ENCODE measurements at regions not wholly inside any gene's neighbourhood (a gene's known extent, or its start where the extent isn't known, plus 50 kb on each side); places are given as distances from the start of the nearest gene placed in this dataset.
"Not testable (repeated sequence)": the region's sequence is repeated elsewhere in the genome, so short reads cannot be mapped to it uniquely, and the experiment has no call there.

- H3K4me1 ChIP-seq (replicated peaks in 1 of 4; ENCODE audit: control insufficient read depth in 3 of 4, insufficient read depth in 4 of 4, low read length in 3 of 4); H3K4ac ChIP-seq (replicated peaks; ENCODE audit: insufficient read length, low read depth, low read length); H2BK20ac ChIP-seq (ENCODE audit: low read length); H3K27ac ChIP-seq (ENCODE audit: low read depth, low read length); H4K5ac ChIP-seq (ENCODE audit: insufficient read length, low read depth, low read length); H3K36me3 ChIP-seq (ENCODE audit: control insufficient read depth in 2 of 4, insufficient read depth in 4 of 4, low read length in 3 of 4); H3K18ac ChIP-seq (ENCODE audit: extremely low read depth, low read length); H3K27me3 ChIP-seq (replicated peaks in 1 of 4; ENCODE audit: control insufficient read depth in 3 of 4, extremely low read depth in 1 of 4, insufficient read depth in 3 of 4, low read length in 3 of 4); H2BK12ac ChIP-seq (ENCODE audit: low read depth, low read length); H4K91ac ChIP-seq (replicated peaks; ENCODE audit: insufficient read length, low read length); H3K79me1 ChIP-seq (ENCODE audit: low read depth, low read length); H3K4me2 ChIP-seq (ENCODE audit: insufficient read depth in 1 of 2, low read depth in 2 of 2, low read length in 2 of 2); H4K20me1 ChIP-seq (replicated peaks in 1 of 2; ENCODE audit: control insufficient read depth in 1 of 2, insufficient read depth in 2 of 2, low read length in 2 of 2); H2BK5ac ChIP-seq (ENCODE audit: low read depth, low read length); H3K23me2 ChIP-seq (ENCODE audit: low read depth, low read length); H2BK120ac ChIP-seq (replicated peaks; ENCODE audit: low read depth, low read length); H3K23ac ChIP-seq (ENCODE audit: insufficient read length); POLR2A ChIA-PET (ENCODE audit: partially characterized antibody); FAIRE-seq; H4K8ac ChIP-seq (ENCODE audit: extremely low read depth, insufficient read depth, low read length); H2AFZ ChIP-seq (ENCODE audit: low read length); H3K9ac ChIP-seq (replicated peaks in 1 of 4; ENCODE audit: extremely low read depth in 1 of 4, low read depth in 3 of 4, low read length in 3 of 4); H3K9me3 ChIP-seq (ENCODE audit: insufficient read depth in 2 of 2, low read depth in 1 of 2, low read length in 1 of 2); DNase-seq (ENCODE audit: low read depth in 1 of 2, low spot score in 2 of 2); H3K79me2 ChIP-seq (ENCODE audit: control insufficient read depth in 1 of 2, insufficient read depth in 2 of 2, low read length in 2 of 2); H3K56ac ChIP-seq (replicated peaks; ENCODE audit: insufficient read length, low read depth, low read length); H3K4me3 ChIP-seq (ENCODE audit: extremely low read depth in 1 of 4, insufficient read depth in 2 of 4, low read depth in 3 of 4, low read length in 4 of 4); H2AK5ac ChIP-seq (ENCODE audit: low read depth, low read length); H3K14ac ChIP-seq (ENCODE audit: insufficient read length); H2BK15ac ChIP-seq (ENCODE audit: low read length): not testable (repeated sequence)
- 84% methylated on average over 5 of the region's 5 CpGs; no CpG with 5 or more reads in 1 of the 2 experiments for WGBS, 2 experiments (ENCODE audit: extremely low coverage in 1 of 2, insufficient coverage in 1 of 2, insufficient read length in 1 of 2, insufficient replicate concordance in 2 of 2, low coverage in 1 of 2, low lambda C conversion rate in 2 of 2, missing lambda C conversion rate in 1 of 2)
- CTCF ChIA-PET (ENCODE audit: partially characterized antibody): interaction anchor here (1.1 kb wide), 1 partner anchor 179 kb away, joined by 4 read pairs; no protein-coding TSS in a partner anchor
Measured at GRCh38 chr12:102304667-102305066, 107.0 kb upstream of the PMCH start.
